ENCODE measurements at regions not wholly inside any gene's neighbourhood (a gene's known extent, or its start where the extent isn't known, plus 50 kb on each side); places are given as distances from the start of the nearest gene placed in this dataset.

DNA sequence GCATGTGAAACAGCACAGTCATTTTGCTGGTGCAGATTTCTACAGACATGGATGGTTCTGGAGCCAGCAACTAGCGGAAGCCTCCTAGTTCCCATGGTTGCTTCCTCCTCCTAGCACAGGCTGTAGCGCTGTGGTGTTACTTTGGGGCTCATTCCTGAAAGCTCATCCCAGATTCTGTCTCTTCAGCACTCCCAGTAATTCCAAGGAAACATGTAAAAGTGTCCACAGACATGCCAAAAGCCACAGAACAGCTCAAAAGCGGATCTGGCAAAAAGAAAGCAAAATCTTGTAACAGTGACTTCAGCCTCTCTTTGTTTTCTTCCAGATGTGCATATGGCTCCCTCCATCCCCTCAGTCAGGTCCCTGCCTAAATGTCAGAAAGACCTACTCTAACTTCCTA is 144.1 kb downstream of the CEP120 start (continued):
- TF ChIP-seq SP2 (IDR thresholded peaks at IDR 0.05; ENCODE audit: low read length) (no peak), JUND (IDR thresholded peaks at IDR 0.05; ENCODE audit: low read length) (no peak), CHD2 (IDR thresholded peaks at IDR 0.05; ENCODE audit: low read length) (no peak), CHD1 (IDR thresholded peaks at IDR 0.05; ENCODE audit: low read depth, low read length) (no peak), RNF2 (IDR thresholded peaks at IDR 0.05; ENCODE audit: borderline replicate concordance, low read depth, low read length, missing control alignments, poor library complexity, severe bottlenecking) (no peak), SRF (IDR thresholded peaks at IDR 0.05; ENCODE audit: low read depth, low read length) (no peak)
- TF ChIP-seq, protein P1, sequence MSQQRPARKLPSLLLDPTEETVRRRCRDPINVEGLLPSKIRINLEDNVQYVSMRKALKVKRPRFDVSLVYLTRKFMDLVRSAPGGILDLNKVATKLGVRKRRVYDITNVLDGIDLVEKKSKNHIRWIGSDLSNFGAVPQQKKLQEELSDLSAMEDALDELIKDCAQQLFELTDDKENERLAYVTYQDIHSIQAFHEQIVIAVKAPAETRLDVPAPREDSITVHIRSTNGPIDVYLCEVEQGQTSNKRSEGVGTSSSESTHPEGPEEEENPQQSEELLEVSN (IDR thresholded peaks at IDR 0.05) = no peak
- TF ChIP-seq, protein P2, sequence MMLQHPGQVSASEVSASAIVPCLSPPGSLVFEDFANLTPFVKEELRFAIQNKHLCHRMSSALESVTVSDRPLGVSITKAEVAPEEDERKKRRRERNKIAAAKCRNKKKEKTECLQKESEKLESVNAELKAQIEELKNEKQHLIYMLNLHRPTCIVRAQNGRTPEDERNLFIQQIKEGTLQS (IDR thresholded peaks at IDR 0.05; ENCODE audit: insufficient read depth, low read depth, low read length) = no peak
